HG02970 (cell line): ENCODE measurements at regions not wholly inside any gene's neighbourhood (a gene's known extent, or its start where the extent isn't known, plus 50 kb on each side); places are given as distances from the start of the nearest gene placed in this dataset.
"Not testable (repeated sequence)": the region's sequence is repeated elsewhere in the genome, so short reads cannot be mapped to it uniquely, and the experiment has no call there.

ENCODE experiments used
- ATAC-seq: cut with Tn5 transposase; IDR thresholded peaks from one replicate; pipeline ENCODE4 v1.9.1; 2021; ENCODE audit warnings: mild to moderate bottlenecking, moderate library complexity, moderate number of reproducible peaks; ENCODE audit not compliant: unreplicated experiment, low FRiP score

GRCh38 chr1:73671530-73671929 lies 526.4 kb downstream of the LRRIQ3 start:
- ATAC-seq, result no peak

- not testable (repeated sequence) for ATAC-seq
Measured at GRCh38 chr1:73667959-73668358, 530.0 kb downstream of the LRRIQ3 start.

DNA sequence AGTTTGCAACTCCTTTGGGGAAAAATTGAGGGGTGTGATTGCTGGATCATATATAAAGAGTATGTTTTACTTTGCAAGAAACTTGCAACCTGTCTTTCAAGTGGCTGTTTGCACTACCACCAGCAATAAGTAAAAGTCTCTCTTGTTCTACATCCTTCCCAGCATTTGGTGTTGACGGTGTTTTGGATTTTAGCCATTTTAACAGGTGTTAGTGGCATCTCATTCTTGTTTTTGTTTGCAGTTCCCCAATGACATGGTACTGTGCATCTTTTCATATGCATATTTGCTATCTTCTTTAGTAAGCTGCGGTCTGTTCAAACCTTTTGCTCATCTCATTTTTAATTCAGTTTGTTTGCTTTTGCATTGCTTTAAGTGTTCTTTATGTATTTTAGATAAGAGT lies 535.5 kb downstream of the LRRIQ3 start:
- ATAC-seq, result no peak

DNA sequence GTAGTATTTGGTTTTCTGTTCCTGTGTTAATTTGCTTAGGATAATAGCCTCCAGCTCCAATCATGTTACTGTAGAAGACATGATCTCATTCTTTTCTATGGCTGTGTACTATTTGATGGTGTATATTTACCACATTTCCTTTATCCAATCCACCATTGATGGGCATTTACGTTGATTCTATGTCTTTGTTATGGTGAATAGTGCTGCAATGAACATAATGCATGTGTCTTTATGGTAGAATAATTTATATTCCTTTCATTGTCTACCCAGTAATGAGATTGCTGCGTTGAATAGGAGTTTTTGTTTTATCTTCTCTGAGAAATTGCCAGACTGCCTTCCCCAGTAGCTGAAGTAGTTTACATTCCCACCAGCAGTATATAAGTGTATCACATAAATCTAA lies 538.8 kb downstream of the LRRIQ3 start:
- no peak for ATAC-seq

DNA sequence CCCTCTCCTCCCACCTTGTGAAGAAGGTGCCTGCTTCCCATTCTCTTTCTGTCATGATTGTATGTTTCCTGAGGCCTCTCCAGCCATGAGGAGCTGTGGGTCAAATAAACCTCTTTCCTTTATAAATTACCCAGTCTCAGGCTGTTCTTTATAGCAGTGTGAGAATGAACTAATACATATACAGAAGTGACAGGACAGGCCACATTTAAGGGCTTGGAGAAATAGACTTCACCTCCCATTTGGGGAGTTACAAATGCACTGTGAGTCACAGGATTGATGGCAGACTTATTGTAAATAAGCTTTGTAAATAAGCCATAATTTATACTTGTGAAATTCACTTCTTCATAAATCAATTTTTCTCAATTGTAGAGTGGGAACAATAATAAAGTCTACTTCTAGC lies 543.3 kb downstream of the LRRIQ3 start:
- ATAC-seq, result no peak

GRCh38 chr1:73644198-73644597 lies 553.8 kb downstream of the LRRIQ3 start:
- no peak for ATAC-seq

- no peak for ATAC-seq
Measured at GRCh38 chr1:73639494-73639893, 558.5 kb downstream of the LRRIQ3 start.

GRCh38 chr1:73637264-73637663 lies 560.7 kb downstream of the LRRIQ3 start:
- no peak for ATAC-seq

DNA sequence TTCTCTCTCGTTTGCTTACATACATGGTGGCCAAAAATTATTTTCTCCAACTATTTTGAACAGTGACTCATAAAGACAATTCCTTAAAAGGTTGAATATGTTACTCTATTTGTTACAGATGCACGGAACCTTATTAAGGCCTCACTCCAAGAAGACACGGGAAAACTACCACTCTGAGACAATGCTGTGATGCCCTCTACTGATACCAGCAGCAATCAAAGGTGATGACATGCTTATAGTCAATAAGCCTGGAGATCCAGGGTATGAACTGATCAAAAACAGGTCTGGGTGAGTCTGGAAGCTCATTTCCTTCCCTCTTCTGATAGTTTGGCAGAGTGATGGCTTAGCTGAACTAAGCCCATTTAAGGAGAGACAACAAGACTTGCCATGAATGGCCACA lies 563.0 kb downstream of the LRRIQ3 start:
- ATAC-seq, result no peak

DNA sequence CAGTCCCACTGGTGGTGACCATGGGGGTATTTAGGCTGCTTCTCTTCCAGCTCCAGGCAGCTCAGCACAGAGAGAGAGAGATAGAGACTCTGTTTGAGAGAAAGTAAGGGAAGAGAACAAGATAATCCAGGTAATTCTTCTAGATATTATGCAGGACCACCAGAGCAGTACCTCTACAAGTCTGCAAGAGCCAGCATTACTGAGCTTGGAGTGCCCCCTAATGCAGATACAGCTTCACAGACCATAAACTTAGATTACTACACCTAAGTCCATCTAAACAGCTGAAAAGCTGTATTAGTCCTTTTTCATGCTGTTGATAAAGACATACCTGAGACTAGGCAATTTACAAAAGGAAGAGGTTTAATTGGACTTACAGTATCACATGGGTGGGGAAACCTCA lies 570.3 kb downstream of the LRRIQ3 start:
- no peak for ATAC-seq

GRCh38 chr1:73626326-73626725 lies 571.6 kb downstream of the LRRIQ3 start:
- no peak for ATAC-seq

GRCh38 chr1:73623946-73624345 lies 574.0 kb downstream of the LRRIQ3 start:
- ATAC-seq, result no peak

DNA sequence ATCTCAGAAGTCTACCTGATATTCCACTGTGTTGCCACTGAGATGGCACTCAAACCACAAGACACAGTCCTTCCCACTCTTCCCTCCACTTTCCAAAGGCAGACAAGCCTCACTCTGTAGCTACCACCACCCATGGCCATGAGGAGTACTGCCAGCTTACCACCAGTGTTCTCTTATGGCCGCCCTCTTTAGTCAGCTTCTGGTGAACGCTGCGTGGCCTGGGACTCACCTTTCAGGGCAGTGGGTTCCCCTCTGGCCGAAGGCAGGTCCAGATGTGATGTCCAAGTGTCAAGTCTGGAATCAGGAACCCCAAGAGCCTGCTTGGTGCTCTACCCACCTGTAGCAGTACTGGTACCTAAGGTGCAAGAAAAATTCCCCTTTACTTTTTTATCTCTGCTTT lies 580.8 kb downstream of the LRRIQ3 start:
- no peak for ATAC-seq

DNA sequence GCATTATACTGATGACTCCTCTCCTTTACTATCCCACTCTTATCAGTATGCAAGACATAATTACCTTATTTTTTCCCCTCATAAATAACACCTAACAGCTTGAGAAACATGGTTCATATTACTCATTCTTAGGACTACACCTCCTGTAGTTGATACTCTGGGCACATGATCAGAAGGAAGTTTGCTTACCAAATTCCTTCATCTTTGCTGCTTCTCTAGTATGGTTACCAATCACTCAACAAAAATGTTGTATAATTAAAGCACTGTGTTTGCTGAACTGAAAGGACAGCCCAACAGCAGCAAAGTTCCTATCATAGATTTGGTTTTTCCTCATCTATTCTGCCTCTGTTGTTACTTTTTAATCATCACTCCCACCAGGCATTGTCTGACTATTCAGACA lies 586.3 kb downstream of the LRRIQ3 start:
- ATAC-seq, result no peak

DNA sequence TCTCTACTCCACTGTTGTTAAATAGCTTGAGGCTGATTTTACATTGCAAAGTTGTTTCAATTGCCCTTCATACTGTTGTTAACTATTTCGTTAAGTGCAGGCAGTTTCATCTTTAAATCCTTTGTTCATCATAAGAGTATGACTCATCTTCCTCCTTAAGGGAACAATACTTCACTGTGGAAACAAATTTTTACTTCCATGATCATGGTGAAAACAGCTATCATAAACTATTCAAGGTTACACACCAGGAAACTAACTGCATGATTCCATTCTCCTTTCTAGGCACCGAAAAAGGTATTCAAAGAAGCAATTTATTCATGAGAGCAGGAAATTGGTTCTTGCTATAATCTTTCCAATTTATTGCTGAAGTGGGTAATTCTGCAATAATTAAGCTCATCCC lies 593.2 kb downstream of the LRRIQ3 start:
- no peak for ATAC-seq

DNA sequence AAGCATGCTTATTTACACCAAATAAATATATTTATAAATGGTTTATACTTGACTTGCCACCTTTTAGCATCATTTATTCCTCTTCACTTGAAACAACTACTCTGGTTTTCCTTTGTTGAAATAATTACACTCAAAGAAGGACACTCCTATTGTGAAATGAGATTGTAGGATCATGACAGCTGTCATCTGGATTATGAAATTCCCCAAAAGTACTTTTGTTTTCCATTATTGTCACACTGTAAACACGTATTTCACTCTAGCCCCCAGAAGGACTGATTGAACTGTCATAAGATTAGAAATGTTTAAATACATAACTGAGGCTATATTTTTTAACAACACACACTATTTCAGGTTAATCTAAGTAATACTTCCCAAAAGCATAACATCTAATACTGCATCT lies 593.8 kb downstream of the LRRIQ3 start:
- no peak for ATAC-seq

GRCh38 chr1:73593804-73594203 lies 604.2 kb downstream of the LRRIQ3 start:
- no peak for ATAC-seq

DNA sequence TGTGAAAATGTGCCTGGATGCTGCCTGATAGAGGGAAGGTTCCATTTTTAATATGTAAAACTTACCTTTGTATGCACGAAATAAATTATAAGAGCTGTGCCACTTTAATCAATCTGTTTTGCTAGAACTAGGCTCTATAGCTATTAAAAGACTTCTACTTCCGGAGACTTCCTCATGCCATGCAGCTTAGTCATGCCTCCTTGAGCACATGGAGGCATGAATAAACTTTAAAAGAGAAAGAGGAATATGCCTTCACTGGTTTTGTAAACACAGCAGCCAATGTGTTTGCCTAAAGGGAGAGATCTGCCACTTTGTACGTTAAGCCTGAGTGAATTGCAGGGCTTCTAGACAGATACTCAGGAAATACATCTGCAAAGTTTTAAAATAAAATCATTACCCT lies 604.6 kb downstream of the LRRIQ3 start:
- ATAC-seq, result no peak

DNA sequence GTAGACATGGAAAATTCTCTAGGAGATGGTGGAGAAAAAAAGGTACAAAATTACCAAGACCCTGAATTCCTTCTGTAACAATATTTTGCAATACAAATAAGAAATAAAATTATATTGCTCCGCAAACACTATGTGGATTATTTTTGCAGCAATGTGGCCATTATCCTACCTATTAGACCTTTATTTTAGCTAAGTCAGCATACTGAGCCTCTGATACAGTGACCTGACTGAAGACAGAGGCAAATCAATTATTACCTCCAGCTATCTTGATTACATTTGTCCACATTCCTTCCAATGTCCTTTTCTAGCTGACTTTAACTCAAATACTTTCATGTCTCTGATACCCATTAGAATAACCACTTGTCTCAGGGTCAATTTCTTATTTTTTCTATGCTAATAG lies 610.9 kb downstream of the LRRIQ3 start:
- ATAC-seq, result no peak

DNA sequence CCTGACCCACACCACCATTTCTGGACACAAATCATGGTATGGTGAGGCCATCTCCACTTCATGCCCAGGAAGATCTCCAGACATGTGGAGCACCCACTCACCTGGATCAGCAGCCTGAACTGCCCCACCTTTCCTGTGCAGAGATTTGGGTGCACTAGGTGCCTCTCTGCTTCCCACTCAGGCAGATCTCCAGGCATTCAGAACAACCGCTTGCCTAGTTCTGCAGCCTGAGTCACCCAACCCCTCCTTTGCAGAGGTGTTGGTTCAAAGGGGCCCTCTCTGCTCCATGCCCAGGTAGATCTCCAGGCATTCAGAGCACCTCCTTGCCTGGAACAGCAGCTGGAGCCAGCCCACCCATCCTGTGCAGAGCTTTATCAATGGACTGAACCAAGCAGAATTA lies 620.8 kb downstream of the LRRIQ3 start:
- no peak for ATAC-seq

- ATAC-seq, result no peak
Measured at GRCh38 chr1:73576083-73576482, 621.9 kb downstream of the LRRIQ3 start.

- ATAC-seq, result no peak
Measured at GRCh38 chr1:73564294-73564693, 633.7 kb downstream of the LRRIQ3 start.

DNA sequence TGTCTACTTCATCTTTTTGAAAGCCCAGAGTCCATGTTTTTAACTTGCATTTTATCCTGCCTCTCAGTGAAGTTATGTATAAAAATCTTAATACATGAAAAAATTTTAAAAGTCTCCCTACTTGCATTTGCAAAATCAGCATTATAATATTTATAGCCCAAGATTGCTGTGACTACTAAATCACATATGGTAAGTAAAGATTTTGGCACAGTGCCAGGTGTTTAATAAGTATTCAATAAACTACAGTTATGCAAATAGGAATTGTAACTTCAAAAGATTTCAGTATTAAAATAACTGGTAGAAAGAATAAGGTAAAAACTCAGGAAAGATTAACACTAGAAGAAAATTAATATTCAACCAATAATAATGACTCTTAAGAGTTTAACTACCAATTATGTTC lies 641.7 kb downstream of the LRRIQ3 start:
- ATAC-seq, result no peak

DNA sequence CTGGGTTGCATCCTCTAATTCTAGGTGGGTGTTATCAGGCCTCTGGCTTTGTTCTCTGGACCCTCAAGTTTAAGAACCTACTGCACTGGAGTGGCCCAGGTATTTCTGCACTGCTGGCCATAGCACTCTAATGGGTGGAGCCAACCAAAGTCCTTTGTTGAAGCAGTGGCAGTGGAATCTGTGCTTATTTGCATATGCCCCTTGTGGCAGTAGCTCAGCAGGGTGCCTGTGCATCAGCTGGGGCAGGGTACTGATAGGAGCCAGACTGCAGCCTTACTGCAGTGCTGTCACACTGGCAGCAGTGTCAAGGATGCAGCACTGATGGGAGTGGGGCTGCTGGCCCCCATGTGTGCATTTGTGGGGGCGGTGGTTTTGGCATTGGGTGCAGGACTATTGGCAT lies 660.6 kb downstream of the LRRIQ3 start:
- no peak for ATAC-seq
